ENCODE measurements at regions not wholly inside any gene's neighbourhood (a gene's known extent, or its start where the extent isn't known, plus 50 kb on each side); places are given as distances from the start of the nearest gene placed in this dataset.
"Not testable (repeated sequence)": the region's sequence is repeated elsewhere in the genome, so short reads cannot be mapped to it uniquely, and the experiment has no call there.

DNA sequence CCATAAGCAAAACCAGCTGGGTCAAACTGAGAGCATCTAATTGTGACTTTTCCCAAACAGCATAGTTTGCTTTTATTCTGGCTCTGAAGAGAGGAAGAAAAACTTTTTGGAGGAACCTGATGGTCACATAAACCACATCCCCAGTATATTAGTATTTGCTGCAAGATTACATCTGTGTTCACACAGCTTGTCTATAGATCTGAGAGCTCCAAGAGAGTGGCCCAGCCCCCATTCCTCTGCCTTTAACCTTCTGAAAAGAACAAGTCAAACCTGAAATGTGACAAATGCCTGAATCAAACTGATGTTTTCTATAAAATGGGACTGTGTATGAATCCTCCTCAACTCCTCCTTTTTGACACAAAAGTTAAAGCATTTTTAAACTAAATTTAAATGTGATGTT lies 435.2 kb downstream of the ZNF479 start:
- DNase-seq; POLR2A ChIA-PET; H3K27ac Mint-ChIP-seq; H3K27me3 Mint-ChIP-seq; ATAC-seq; intact Hi-C loops (cut with micrococcal nuclease); H3K4me1 Mint-ChIP-seq (ENCODE audit: low read depth); H3K4me3 Mint-ChIP-seq; H3K36me3 Mint-ChIP-seq (ENCODE audit: low read depth); CTCF ChIA-PET: not testable (repeated sequence)
- peaks cover 27% of the 10 kb centered on the region for H3K9me3 Mint-ChIP-seq

DNA sequence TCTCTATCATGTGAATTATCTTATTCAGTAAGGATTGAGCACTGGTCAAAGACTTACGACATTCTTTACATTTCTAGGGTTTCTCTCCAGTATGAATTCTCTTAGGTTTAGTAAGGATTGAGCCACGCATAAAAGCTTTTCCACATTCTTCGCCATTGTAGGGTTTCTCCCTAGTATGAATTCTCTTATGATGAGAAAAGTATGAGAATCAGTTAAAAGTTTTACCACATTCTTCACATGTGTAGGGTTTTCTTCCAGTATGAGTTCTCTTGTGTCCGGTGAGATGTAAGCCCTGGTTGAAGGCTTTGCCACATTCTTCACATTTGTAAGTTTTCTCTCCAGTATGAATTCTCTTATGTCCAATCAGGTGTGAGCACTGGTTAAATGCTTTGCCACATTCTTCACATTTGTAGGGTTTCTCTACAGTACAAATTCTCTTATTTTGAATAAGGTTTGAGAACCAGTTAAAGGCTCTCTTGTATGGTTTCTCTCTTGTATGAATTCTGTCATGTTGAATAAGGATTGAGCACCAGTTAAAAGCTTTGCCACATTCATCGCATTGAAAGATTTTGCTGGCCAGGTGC lies 445.9 kb downstream of the ZNF479 start:
- TF ChIP-seq, protein P1, sequence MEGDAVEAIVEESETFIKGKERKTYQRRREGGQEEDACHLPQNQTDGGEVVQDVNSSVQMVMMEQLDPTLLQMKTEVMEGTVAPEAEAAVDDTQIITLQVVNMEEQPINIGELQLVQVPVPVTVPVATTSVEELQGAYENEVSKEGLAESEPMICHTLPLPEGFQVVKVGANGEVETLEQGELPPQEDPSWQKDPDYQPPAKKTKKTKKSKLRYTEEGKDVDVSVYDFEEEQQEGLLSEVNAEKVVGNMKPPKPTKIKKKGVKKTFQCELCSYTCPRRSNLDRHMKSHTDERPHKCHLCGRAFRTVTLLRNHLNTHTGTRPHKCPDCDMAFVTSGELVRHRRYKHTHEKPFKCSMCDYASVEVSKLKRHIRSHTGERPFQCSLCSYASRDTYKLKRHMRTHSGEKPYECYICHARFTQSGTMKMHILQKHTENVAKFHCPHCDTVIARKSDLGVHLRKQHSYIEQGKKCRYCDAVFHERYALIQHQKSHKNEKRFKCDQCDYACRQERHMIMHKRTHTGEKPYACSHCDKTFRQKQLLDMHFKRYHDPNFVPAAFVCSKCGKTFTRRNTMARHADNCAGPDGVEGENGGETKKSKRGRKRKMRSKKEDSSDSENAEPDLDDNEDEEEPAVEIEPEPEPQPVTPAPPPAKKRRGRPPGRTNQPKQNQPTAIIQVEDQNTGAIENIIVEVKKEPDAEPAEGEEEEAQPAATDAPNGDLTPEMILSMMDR (IDR thresholded peaks at IDR 0.05), result no peak
- Mint-ChIP-seq H3K4me3 (no peak overlapping the region), H3K36me3 (ENCODE audit: low read depth) (peaks cover 7% of the 10 kb centered on the region), H3K9me3 (peaks cover 43% of the 10 kb centered on the region), H3K27ac (no peak overlapping the region), H3K27me3 (no peaks in the 10 kb centered on the region), H3K4me1 (ENCODE audit: low read depth) (no peaks in the 10 kb centered on the region)
- ChIA-PET CTCF (no interaction called here), POLR2A (no interaction called here)
- intact Hi-C loops (cut with micrococcal nuclease), result no loop called here
- no peak for DNase-seq
- no peak for ATAC-seq

DNA sequence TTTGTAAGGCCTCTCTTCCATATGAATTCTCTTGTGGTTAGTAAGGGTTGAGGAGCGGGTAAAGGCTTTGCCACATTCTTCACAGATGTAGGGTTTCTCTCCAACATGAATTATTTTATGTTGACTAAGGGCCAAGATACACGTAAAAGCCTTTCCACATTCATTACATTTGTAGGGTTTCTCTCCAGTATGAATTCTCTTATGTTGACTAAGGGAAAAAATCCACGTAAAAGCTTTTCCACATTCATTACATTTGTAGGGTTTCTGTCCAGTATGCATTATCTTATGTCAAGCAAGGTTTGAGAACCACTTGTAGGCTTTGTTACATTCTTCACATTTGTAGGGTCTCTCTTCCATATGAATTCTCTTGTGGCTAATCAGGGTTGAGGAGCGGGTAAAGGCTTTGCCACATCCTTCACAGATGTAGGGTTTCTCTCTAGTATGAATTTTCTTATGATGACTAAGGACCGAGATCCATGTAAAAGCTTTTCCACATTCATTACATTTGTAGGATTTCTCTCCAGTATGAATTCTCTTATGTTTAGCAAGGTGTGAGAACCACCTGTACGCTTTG lies 493.0 kb downstream of the ZNF479 start:
- H3K36me3 Mint-ChIP-seq (ENCODE audit: low read depth), result peaks cover 12% of the 10 kb centered on the region

DNA sequence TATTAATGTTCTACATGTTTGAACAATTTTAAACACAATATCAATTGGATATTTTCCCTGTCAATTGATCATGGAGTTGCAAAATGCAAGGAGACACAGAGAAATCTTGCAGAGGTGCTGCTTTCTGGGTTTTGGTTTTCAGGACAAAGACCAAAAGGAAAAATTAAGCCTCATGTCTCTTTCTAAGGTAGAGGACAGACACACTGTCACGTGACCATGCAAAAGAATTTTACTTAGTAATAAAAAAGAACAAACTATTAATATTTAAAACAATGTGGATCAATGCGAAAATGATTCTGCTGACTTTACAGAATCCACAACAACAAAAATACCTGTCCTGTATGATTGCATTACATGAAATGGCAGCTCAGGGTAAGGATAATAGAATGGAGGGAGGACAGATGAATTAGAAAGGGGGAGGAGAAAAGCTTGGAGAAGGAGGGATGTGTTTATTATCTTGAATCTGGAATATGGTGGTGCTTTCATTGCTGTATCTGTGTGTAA lies 493.7 kb upstream of the NUPR2 start:
- ATAC-seq, result no peak
- intact Hi-C loops (cut with micrococcal nuclease), result no loop called here
- TF ChIP-seq, protein P1 (IDR thresholded peaks at IDR 0.05), result no peak
- ChIA-PET POLR2A (no interaction called here), CTCF (no interaction called here)
- H3K4me3 Mint-ChIP-seq, result no peak overlapping the region
- no peaks in the 10 kb centered on the region for H3K36me3 Mint-ChIP-seq (ENCODE audit: low read depth)
- no peaks in the 10 kb centered on the region for H3K27me3 Mint-ChIP-seq
- no peak for DNase-seq
- no peaks in the 10 kb centered on the region for H3K4me1 Mint-ChIP-seq (ENCODE audit: low read depth)
- H3K27ac Mint-ChIP-seq, result no peak overlapping the region
- H3K9me3 Mint-ChIP-seq, result peaks cover 26% of the 10 kb centered on the region

More for the DNA sequence above, 493.0 kb downstream of the ZNF479 start:
- Mint-ChIP-seq H3K4me1 (ENCODE audit: low read depth) (no peaks in the 10 kb centered on the region), H3K27me3 (no peaks in the 10 kb centered on the region), H3K4me3 (no peak overlapping the region), H3K27ac (no peak overlapping the region), H3K9me3 (peaks cover 57% of the 10 kb centered on the region)
- intact Hi-C loops (cut with micrococcal nuclease), result no loop called here
- ATAC-seq, result no peak
- ChIA-PET POLR2A (no interaction called here), CTCF (no interaction called here)
- no peak for DNase-seq
- TF ChIP-seq, protein P1 (IDR thresholded peaks at IDR 0.05), result no peak

DNA sequence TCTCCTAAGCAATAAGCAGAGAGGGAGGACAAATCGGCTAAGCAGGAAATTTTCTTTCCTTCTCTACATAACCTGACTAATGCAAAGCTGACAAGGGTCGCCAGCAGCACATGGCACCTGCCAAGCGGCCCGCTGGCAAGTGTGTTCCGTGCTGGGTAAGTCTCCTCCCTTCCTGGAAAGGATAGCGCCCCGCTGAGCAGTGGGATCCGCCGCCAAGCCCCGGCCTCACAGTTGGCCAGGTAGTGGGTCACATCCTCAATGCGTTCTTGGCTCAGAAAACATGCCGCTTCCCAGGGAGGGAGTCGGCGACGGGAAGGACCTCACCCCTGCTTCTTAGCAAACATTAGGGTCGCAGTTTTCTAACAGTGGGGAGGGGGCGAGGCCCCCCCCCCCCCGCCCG lies 488.9 kb upstream of the NUPR2 start:
- ChIA-PET POLR2A (no interaction called here), CTCF (no interaction called here)
- Mint-ChIP-seq H3K4me1 (ENCODE audit: low read depth) (no peaks in the 10 kb centered on the region), H3K36me3 (ENCODE audit: low read depth) (peaks cover 1% of the 10 kb centered on the region), H3K4me3 (no peak overlapping the region), H3K27ac (no peak overlapping the region), H3K9me3 (peaks cover 22% of the 10 kb centered on the region), H3K27me3 (no peaks in the 10 kb centered on the region)
- intact Hi-C loops (cut with micrococcal nuclease), result no loop called here
- no peak for ATAC-seq
- DNase-seq, result no peak
- TF ChIP-seq, protein P1 (IDR thresholded peaks at IDR 0.05), result no peak

All from activated CD8-positive, alpha-beta T cell treated with anti-CD3 and anti-CD28 coated beads for 36 hours (primary cell).